HEK293 (cell line): ENCODE measurements at regions not wholly inside any gene's neighbourhood (a gene's known extent, or its start where the extent isn't known, plus 50 kb on each side); places are given as distances from the start of the nearest gene placed in this dataset.

Experiments
- CTCF ChIP-seq: fragments of 450-650 bp; formaldehyde crosslinking; IDR thresholded peaks from 2 replicates; pipeline ENCODE4 v1.5.1; 2016; ENCODE audit warnings: missing biosample characterization, missing genetic modification characterization
- MEIS1 ChIP-seq: sonication (generic); formaldehyde crosslinking; IDR thresholded peaks from 2 replicates; pipeline ENCODE4 v1.8.1; 2022; ENCODE audit warnings: missing genetic modification reagents, mild to moderate bottlenecking, borderline replicate concordance
- ZBTB8A ChIP-seq: fragments of 450-650 bp; formaldehyde crosslinking; IDR thresholded peaks from 2 replicates; pipeline ENCODE4 v1.5.1; 2016; ENCODE audit warnings: missing biosample characterization, missing genetic modification characterization
- ZNF121 ChIP-seq: fragments of 450-650 bp; formaldehyde crosslinking; IDR thresholded peaks from 2 replicates; pipeline ENCODE4 v1.5.1; 2016; ENCODE audit warnings: missing biosample characterization, missing genetic modification characterization
- ZNF211 ChIP-seq: fragments of 450-650 bp; formaldehyde crosslinking; IDR thresholded peaks from 2 replicates; pipeline ENCODE4 v1.5.1; 2016; ENCODE audit warnings: low read depth, missing biosample characterization, missing genetic modification characterization
- ZNF350 ChIP-seq: fragments of 450-650 bp; formaldehyde crosslinking; IDR thresholded peaks from 2 replicates; pipeline ENCODE4 v1.5.0; 2017; ENCODE audit warnings: missing biosample characterization, mild to moderate bottlenecking, missing genetic modification characterization
- ZNF398 ChIP-seq: fragments of 450-650 bp; formaldehyde crosslinking; IDR thresholded peaks from 2 replicates; pipeline ENCODE4 v1.5.1; 2017; ENCODE audit warnings: missing biosample characterization, missing genetic modification characterization
- ZNF426 ChIP-seq: fragments of 450-650 bp; formaldehyde crosslinking; IDR thresholded peaks from 2 replicates; pipeline ENCODE4 v1.5.1; 2017; ENCODE audit warnings: missing biosample characterization, missing genetic modification characterization, mild to moderate bottlenecking, inconsistent platforms, moderate library complexity
- ZNF658 ChIP-seq: fragments of 450-650 bp; formaldehyde crosslinking; IDR thresholded peaks from 2 replicates; pipeline ENCODE4; 2016; ENCODE audit warnings: missing biosample characterization, missing genetic modification characterization
- ZNF707 ChIP-seq: fragments of 450-650 bp; formaldehyde crosslinking; IDR thresholded peaks from 2 replicates; pipeline ENCODE4 v1.5.1; 2016; ENCODE audit warnings: missing biosample characterization, missing genetic modification characterization
- ZNF768 ChIP-seq: fragments of 450-650 bp; formaldehyde crosslinking; IDR thresholded peaks from 2 replicates; pipeline ENCODE4 v1.5.1; 2018; ENCODE audit warnings: missing biosample characterization, mild to moderate bottlenecking, missing genetic modification characterization
- ZSCAN30 ChIP-seq: fragments of 450-650 bp; IDR thresholded peaks from 2 replicates; pipeline ENCODE4 v1.5.1; 2018; ENCODE audit warnings: missing biosample characterization, mild to moderate bottlenecking, missing genetic modification characterization, moderate library complexity
- TF ChIP-seq, protein P1 (sequence below): fragments of 450-650 bp; formaldehyde crosslinking; IDR thresholded peaks from 2 replicates; pipeline ENCODE4 v1.5.1; 2016; ENCODE audit warnings: missing biosample characterization, missing genetic modification characterization, low read depth
- TF ChIP-seq, protein P2 (sequence below): fragments of 450-650 bp; formaldehyde crosslinking; IDR thresholded peaks from 2 replicates; pipeline ENCODE4 v1.5.1; 2016; ENCODE audit warnings: missing biosample characterization, missing genetic modification characterization

GRCh38 chr4:55181010-55182005 lies 55.9 kb upstream of the KDR start:
- no peak for TF ChIP-seq ZSCAN30 (tag by site-specific recombination)
- no peak for TF ChIP-seq ZNF707 (tag by site-specific recombination)
- no peak for TF ChIP-seq ZNF350 (tag by site-specific recombination)
- TF ChIP-seq CTCF (tag by site-specific recombination), result no peak
- no peak for TF ChIP-seq MEIS1 (CRISPR knock-in tag)
- TF ChIP-seq, protein P1, sequence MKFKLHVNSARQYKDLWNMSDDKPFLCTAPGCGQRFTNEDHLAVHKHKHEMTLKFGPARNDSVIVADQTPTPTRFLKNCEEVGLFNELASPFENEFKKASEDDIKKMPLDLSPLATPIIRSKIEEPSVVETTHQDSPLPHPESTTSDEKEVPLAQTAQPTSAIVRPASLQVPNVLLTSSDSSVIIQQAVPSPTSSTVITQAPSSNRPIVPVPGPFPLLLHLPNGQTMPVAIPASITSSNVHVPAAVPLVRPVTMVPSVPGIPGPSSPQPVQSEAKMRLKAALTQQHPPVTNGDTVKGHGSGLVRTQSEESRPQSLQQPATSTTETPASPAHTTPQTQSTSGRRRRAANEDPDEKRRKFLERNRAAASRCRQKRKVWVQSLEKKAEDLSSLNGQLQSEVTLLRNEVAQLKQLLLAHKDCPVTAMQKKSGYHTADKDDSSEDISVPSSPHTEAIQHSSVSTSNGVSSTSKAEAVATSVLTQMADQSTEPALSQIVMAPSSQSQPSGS (tag by site-specific recombination), result no peak
- no peak for TF ChIP-seq ZBTB8A (tag by site-specific recombination)
- no peak for TF ChIP-seq ZNF211 (tag by site-specific recombination)
- no peak for TF ChIP-seq ZNF121 (tag by site-specific recombination)
- TF ChIP-seq ZNF398 (tag by site-specific recombination), result no peak
- TF ChIP-seq ZNF426 (tag by site-specific recombination), result no peak
- no peak for TF ChIP-seq ZNF768 (tag by site-specific recombination)
- TF ChIP-seq ZNF658 (tag by site-specific recombination), result no peak
- TF ChIP-seq, protein P2, sequence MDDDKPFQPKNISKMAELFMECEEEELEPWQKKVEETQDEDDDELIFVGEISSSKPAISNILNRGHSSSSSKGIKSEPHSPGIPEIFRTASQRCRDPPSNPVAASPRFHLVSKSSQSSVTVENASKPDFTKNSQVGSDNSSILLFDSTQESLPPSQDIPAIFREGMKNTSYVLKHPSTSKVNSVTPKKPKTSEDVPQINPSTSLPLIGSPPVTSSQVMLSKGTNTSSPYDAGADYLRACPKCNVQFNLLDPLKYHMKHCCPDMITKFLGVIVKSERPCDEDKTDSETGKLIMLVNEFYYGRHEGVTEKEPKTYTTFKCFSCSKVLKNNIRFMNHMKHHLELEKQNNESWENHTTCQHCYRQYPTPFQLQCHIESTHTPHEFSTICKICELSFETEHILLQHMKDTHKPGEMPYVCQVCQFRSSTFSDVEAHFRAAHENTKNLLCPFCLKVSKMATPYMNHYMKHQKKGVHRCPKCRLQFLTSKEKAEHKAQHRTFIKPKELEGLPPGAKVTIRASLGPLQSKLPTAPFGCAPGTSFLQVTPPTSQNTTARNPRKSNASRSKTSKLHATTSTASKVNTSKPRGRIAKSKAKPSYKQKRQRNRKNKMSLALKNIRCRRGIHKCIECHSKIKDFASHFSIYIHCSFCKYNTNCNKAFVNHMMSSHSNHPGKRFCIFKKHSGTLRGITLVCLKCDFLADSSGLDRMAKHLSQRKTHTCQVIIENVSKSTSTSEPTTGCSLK (tag by site-specific recombination), result no peak
